ENCODE measurements at regions not wholly inside any gene's neighbourhood (a gene's known extent, or its start where the extent isn't known, plus 50 kb on each side); places are given as distances from the start of the nearest gene placed in this dataset.

DNA sequence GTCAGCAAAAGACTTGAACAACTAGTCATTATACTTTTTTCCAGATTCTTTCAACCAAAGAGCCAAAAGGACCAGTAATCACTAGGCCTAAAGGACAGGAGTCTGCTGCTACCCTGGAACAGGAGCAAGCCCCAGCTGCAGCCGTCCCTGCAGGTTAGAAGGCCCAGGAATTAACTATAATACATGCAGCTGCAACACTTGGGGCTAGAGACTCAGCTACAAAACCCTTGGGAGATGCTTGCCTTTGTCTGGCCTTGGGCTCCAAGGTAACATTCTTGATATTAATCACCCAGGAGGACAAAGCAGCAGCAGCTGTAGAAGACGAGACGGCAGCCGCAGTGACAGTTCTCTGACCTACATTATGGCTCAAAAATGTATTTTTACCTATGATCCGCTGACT lies 841.2 kb upstream of the ADGRL4 start:
- DNase-seq = no peak

DNA sequence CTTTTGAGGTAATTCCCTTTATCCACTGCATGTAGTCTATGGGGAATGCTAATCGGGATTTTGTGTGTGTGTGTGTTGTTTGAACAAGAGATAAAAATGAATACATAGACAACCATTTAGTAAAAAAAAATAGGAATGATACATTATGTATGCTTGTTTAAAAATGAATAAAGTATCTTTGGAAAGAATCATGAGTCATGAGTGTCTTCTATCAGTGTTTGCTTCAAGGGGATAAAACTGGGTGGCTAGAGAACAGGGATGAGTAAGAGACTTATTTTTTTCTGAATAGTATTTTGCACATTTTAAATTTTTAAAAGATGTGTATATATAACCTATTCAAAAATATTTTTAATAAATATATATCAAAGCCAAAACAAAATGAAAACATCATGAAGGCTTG lies 839.4 kb upstream of the ADGRL4 start:
- DNase-seq = no peak

DNA sequence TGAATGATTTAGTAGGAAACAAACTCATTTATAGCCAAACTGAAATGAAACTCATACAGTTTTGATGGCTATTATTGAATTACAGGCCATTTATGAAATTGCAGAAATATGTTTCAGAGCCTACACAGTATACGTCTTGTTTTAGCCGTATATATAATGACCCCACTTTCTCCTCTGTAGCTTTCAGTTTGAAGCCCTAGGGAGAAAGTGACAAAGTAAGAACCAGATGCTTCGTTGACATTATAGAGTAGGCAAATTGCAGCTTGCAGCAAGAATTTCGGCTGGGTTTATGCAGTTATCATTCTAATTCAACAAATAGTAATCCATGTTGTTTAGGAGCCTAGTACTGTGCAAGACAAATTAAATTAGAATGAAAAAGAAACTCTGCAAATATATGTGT lies 836.3 kb upstream of the ADGRL4 start:
- DNase-seq = no peak

DNA sequence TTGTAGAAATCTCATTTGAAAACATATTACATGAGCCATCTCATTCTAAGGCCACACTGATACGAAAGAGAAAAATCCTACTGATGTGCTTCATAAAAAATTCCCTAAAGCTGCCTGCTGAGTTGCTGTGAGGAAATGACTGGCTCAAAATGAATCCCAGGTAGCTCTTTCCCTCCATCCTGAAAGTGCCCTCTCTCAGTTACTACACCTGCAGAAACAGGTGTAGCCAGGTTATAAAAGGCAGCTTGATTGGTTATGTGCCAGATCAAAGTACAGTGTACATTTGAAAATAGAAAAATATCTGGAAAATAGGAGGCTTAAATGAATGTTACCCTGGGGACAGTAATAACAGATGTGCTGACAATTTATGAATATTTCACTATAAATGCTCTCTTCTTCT lies 833.4 kb upstream of the ADGRL4 start:
- no peak for DNase-seq

DNA sequence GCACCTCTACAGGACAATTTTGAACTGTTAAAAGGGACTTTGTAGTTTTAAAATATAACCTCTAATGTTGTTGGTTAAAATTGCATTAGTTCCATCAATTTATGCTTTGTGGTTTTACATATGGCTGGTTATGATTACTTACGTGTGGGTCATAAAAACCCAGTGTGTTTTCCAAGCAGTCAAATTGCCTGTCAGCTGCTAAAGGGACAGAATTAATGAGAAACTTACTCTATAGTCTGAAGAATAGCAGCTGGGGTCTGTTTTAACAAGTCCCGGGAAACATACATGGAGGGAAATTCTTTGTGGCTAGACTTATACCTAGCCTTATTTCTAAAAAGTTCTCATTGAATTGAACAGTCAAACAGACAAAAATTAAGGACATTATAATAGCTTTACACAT lies 820.9 kb upstream of the ADGRL4 start:
- DNase-seq = no peak

DNA sequence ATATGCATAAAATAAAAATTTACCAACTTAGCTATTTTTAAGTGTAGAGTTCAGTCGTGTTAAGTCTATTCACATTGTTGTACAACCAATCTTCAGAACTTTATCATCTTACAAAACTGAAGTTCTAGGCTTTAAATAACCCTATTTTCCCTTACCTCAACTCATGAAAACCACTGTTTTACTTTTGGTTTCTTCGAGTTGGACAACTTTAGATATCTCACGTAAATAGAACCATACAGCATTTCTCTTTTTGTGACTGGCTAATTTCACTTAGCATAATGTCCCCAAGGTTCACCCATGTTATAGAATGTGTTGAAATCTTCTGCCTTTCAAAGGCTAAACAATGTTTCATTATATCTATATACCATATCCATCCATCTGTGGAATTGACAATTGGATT lies 819.0 kb upstream of the ADGRL4 start:
- no peak for DNase-seq

DNA sequence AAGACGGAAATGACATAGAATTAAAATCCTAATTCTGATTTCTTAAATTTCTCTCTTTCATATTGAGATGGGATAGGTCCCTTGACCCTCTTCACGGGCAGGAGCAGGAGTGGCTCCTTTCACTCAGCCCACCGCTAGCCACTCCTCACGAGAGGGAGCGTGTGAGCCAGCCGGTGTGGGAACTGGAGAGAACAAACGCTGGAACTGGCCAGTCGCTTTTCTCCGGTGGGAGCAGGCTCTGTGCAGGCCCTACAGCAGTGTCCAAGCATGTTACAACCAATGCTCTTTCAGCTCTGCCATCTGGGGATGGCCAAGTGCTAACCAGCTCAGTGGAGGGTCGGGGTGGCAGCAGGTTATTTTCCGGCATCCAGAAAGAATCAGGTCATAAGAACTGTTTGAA lies 815.5 kb upstream of the ADGRL4 start:
- no peak for DNase-seq

DNA sequence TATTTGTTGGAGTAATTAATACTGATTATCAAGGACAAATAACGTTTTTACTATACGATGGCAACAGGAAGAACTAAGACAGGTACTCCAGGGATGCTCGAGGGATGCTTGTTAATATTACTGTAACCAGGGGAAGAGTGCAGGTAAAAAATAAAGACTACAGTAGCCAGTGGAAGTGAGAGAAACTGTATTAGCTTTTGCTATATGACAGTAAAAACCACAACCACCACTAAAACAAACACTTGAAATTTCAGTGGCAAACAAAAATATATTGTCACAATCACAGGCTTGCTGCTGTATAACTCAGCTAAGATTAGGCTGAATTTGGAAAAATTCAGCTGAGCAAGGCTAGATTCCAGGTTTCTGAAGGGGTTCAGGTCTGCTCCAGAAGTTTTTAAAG lies 812.6 kb upstream of the ADGRL4 start:
- no peak for DNase-seq

DNA sequence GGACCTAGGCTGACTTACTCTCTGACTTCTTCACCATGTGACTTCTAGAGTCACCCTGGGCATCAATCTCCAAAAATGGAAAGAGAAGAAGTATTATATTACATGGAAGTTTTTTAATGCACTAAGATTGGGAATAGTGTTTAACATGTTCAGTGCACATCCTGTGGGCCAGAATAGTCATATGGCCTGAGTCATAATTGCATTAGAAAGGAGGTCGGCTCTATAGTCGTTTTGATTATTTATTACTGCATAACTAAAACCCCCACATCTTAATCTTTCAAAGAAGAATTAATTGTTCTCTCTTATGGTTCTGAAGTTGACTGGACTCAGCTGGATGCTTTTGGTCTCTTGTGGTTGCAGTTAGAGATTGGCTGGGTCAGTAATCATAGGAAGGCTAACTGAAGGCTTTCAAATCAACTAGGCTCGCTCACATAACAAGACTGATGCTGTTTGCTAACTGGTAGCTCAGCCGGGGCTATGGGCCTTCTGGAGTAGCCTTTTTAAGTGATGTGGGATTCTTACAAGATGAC lies 810.6 kb upstream of the ADGRL4 start:
- DNase-seq = no peak

DNA sequence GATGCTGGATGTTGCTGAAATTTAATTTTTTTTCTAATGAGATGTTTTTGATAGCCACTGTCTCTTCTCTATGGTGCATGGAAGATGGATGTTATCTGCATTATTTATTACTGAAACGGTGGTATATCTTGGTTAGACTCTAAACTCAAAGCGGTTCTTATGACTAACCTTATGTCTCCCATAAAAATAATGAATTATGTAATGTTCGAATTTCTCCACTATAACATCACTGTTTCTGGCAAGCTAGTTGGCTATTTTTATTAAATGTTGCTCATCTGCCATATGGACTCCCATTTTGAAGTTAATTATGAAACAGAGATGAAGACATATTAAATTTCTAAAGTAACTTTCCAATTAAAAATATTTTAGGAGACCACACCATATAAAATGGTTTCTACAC lies 808.6 kb upstream of the ADGRL4 start:
- no peak for DNase-seq

DNA sequence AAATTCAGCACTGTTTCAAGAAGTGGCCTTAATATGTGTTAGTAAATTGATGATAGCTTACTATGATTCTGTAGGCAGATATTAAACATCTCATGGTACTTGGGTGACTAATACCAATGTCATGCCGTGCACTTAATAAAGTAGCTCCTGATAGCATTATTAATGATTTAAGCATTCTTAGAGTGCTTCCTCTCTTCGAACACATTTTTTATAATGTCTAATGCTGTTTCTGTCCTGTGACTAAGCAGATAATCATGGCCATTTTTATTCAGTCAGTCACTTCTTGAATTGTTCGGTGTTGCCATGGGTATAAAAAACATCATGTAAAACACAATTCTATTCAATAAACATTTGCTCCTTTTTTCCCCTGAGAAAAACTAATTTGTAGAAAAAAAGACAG lies 804.6 kb upstream of the ADGRL4 start:
- DNase-seq = no peak

DNA sequence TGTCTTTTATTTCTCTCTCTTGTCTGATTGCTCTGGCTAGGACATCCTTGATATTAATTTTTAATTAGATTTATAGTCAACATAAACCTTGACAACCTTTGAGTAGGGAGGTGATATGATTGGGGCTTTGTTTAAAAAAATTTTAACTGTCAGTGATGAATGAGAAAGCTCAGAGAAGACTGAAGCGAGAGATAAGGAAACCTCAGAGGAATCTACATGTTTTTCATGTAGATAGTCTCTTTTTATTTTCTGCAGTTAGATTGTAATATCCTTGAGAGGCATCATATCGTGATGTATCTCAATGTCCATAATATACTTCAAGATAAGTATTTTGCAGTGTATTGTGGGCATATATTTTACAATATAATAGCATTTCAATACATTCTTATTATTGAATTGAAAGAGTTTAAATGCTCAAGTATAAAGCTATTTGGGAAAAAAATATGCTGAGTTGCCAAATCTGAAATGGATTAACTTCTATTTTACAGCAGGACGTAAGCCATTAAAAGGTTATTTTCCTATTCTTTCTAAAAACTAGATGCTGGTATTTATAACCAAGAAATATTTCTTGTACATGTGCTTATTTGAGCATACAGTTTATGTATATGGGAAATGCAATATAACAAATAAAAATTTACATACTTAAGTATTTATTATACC lies 802.4 kb upstream of the ADGRL4 start:
- DNase-seq = no peak

DNA sequence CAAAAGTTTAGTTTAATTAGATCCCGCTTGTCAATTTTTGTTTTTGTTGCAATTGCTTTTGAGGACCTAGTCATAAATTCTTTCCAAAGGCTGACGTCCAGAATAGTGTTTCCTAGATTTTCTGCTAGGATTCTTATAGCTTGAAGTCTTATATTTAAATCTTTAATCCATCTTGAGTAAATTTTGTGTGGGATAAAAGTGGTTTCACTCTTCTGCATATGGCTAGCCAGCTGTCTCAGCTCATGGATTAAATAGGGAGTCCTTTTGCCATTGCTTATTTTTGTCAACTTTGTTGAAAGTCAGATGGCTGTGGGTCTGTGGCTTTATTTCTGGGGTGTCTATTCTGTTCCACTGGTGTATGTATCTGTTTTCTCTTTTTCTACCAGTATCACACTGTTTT lies 801.3 kb upstream of the ADGRL4 start:
- DNase-seq = no peak

DNA sequence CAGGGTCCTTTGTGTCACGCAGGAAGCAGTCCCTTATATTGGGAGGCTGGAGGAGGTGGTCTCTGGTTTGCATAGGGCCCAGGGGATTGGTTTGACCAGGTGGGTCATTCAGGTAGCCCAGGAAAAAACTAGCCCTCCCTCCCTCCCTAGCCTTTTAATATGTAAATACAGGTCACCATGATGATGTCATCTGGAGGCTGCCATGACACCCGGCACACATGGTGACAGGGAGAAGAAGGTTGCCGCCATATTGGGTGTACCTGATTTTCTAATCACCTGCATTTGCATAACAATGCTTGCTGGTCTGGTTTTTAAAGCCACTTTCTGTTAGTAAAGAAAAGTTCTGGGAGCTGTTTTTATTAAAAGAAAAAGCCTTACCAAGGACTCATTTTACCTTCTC lies 791.0 kb upstream of the ADGRL4 start:
- DNase-seq = no peak

DNA sequence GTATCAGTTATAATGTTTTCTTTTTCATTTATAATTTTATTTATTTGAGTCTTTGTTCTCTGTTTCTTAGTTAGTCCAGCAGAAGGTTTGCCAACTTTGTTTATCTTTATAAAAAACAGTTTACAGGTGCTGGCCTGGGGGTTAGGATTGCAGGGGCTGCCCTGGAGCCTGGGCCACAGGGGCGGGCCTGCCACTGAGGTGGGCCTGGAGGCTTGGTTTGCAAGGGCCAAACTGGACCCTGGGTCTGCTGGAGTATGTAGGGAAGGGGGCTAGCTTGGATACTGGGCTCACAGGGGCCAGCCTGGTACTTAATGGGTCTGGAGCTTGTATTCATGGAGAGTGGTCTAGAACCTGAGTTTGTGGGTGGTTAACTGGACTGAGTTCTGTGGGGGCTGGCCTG lies 789.9 kb upstream of the ADGRL4 start:
- no peak for DNase-seq

DNA sequence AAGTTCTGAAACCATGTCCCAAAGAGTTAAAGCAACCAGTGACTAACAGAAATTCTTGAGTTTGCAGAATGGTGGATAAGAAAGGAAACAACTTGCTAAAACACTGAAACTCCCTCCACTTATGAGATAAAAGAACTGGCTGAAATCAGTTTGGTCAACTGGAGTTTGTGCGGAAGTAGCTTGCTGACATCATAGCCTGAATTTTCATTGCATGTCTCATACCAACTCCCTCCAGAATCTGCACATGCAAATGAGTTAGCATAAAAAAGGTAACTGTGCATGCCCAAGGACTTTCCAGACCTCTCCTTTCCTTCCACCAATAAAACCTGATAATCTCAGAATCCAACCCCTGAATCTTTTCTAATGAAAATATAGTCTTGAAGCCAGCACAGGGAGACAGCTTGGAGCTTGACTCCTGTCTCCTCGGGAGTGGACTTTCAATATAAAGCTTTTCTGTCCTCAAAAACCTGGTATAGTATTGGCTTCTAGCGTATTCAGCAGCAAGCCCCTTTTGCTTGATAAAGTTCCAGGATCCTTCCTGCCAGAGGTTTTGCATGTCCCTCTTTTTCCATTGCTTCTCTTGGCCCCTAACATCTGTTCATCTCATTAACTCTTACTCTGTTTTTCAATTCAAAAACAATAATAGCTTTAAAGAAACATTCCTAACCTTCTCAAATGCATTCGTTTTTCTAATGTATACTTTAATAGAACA lies 785.8 kb upstream of the ADGRL4 start:
- DNase-seq = no peak

DNA sequence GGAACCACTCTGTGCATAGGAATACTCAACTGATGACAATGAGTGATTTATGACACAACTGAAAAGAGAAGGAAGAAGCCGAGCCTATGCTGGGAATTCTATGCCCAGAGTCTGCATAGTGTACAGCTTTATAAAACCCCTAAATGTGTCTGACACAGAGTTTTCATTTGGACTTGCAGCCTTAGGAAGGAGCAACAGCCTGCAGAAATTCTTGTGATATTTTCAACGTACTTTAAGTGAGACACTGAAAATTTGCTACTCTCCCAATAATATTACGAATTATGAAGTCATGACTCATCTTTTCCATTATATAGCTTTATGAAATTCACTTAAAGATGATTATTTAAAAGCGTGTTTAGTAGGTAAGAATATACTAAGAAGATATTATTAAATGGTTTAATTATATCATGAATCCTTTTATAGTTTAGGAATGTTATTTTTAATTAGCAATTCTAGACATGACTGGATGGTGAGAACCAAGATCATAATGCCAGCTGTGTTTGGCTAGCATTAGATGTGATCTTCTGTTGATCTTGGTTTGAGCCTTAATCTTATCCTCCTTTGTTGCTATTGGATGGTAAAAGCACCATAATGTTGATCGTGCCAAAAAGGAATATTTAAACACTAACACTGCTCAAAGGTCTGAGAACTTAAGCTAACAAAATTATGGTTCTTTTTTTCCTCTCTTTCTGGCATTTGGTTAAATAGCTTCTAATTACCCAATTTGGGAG lies 785.1 kb upstream of the ADGRL4 start:
- DNase-seq = no peak

DNA sequence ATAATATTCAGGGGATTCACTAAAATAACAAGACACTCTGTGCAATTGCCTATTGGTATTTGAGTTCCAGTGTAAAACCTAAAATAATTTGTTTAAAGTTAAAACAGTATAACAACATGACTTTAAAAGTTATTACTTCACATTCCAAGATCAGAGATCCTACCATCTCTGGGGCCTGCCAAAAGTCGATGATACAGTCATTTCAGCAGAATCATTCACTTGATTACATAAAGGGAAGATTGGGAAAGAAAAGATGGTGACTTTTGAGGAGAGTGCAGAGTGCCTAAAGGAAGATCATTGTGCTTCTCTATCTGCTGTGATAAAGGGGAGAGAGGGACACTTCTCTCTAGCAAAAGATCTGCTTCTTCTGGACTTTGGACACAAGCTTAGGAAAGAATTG lies 784.4 kb upstream of the ADGRL4 start:
- no peak for DNase-seq

DNA sequence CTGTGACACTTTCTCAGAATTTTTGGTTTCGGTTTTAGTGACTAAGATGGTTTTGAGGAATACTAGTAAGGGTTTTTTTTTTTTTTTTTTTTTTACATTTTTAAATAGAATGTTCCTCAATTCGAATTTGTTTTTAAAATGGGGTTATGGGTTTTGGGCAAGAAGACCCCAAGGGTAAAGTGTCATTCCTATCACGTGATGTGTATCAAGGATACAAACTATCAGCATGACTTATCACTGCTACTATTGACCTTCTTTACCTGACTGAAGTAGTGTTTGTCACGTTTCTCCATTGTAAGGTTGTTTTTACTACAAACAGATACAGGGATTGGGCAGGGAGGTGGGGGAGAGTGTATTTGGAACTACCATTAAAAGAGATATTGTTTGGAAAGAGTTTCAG lies 781.1 kb upstream of the ADGRL4 start:
- no peak for DNase-seq

DNA sequence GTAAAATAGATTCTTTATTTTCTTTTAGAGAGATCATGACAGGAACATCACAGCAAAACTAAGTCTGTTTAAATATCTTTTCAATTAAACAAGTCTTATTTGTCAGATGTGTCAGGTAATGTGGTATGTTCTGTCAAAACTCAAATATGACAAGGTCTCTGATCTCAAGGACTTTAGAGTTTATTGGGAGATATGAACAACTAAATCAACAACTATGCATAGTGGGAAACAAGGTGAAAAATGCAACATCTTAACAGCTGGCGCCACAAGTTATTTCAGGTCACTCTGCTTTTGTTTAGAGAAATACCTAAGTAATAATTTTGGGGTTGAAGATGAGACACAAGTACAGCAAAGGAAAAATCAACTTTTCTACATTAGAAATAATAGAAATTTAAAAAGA lies 779.4 kb upstream of the ADGRL4 start:
- no peak for DNase-seq

DNA sequence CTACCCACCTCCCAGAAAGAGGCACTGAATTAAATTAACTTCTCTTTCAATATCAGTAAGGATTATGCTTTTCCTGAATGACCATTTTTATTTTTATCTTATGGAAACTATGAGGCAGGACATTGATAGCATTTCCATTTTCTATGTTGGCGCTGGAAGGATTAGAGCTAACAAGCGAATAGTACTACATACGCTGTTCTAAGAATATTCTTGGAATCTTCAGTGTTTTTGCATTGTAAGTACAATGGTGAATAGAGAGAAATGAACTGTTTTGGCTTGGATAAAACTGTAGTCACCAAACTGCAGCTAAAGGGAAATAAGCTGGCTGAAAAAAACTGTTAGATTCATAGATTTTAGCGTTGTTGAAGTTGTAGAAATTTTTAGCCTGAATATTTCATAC lies 779.0 kb upstream of the ADGRL4 start:
- DNase-seq = no peak

DNA sequence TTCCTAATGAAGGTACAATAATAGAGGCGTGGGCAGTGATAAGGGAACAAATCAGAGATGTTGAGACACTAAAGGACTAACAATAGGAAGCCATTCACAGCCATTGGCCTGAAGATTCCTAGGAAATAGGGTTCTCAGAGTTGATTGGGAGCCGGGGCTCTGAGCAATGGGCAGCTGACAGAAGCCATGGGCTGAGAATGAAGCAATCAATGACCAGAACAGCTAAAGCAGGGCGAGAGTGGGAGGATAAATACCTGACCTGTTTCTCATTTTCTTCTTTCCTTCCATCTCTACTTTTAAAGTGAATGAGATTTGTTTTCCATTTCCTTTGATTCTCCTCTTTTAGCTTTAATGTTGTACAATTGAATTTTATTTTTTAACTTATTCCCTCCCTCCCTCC lies 774.7 kb upstream of the ADGRL4 start:
- DNase-seq = no peak

DNA sequence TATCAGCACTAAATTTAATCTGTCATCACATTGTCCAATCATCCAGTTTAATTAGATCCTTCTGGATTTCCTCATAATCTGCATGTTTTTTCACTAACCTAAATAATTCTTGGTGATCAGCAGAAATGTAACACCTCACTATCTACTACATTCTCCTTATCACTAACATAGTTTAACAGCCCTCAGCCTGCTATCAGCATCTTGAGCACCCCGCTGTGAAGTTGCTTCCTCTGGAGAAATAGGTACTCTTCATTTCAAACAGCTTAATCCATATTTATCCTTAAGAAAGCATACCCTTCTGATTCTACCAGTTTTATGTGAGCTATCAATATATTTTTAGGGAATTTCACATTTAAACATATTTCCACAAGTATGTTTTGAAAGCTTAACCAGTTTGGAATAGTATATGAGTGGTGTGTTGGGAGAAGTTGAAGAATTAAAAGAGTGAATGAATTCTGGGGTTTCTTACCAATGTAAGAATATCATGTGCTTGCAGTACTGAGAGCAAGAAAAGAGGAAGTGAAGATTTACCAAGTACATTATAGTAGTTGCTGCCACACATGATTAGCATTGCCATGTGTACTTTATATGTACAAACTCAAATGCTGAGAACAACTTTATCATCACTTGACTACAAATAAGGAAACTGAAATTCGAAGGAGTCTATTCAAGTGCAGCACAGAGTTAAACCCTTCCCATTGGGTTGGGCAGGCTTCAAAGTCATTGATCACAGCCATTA lies 771.1 kb upstream of the ADGRL4 start:
- no peak for DNase-seq

DNA sequence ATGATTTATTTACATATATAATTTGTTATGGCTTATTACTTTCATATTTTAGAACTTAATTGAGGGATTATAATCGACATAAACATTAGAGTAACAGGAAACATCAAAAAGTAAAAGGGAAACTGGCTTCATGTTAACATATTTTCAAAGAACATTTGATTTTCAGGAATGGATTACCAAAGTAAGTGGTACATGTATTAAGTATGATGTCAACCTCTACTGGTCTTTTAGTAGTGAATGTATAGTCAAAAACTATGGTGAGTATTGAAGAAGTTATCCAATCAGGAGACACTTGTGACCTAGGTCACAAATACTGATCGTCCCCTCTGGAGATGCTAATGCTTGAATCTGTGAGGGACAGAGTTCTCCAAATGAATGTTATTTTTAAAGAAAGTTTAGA lies 768.9 kb upstream of the ADGRL4 start:
- DNase-seq = no peak
